GM12878 (cell line): ENCODE measurements at regions not wholly inside any gene's neighbourhood (a gene's known extent, or its start where the extent isn't known, plus 50 kb on each side); places are given as distances from the start of the nearest gene placed in this dataset.

ENCODE experiments used
- ATAC-seq: fragments of 200-7000 bp; cut with Tn5 transposase; 3 replicates; pipeline ENCODE4 v1.9.1; 2020; ENCODE audit warnings: mild to moderate bottlenecking, moderate library complexity
- BruUV-seq: library from RNA; stranded (reverse); fragments of 400-500 nt; replicated peaks from 2 replicates; lab custom pipeline; 2021; lab: Mats Ljungman, UMichigan
- CTCF ChIA-PET: fragments of 300-600 bp; sonication (Branson Sonifier 250); formaldehyde crosslinking; extraction: SDS; loops from one replicate; lab custom pipeline; 2021; ENCODE audit warnings: inconsistent platforms; lab: Yijun Ruan, JAX
- POLR2A ChIA-PET: fragments of 350-600 bp; formaldehyde crosslinking; extraction: SDS; loops from one replicate; lab custom pipeline; 2021; ENCODE audit warnings: inconsistent platforms; lab: Charles Lee
- RAD21 ChIA-PET: fragments of 300-600 bp; sonication (Branson Sonifier 250); formaldehyde crosslinking; loops from one replicate; lab custom pipeline; 2023; ENCODE audit warnings: antibody characterized with exemption; ENCODE audit not compliant: unreplicated experiment; lab: Charles Lee
- SMC1A ChIA-PET: fragments of 300-600 bp; sonication (Branson Sonifier 250); formaldehyde crosslinking; loops from one replicate; lab custom pipeline; 2023; ENCODE audit not compliant: unreplicated experiment, uncharacterized antibody; lab: Charles Lee
- DNase-seq: peaks from one replicate; pipeline ENCODE4 v3.0.0-alpha.2; 2011; ENCODE audit warnings: low read depth, low spot score
- FAIRE-seq: peaks from 3 replicates; lab custom pipeline; 2011; peaks lifted over from hg19 to GRCh38; lab: Jason Lieb, UNC
- H2AFZ ChIP-seq: 2 replicates; pipeline ENCODE4 v1.6.0; 2011; ENCODE audit warnings: low read depth, low read length, control low read depth; ENCODE audit not compliant: control insufficient read depth
- H3K27ac ChIP-seq: 2 replicates; pipeline ENCODE4 v1.5.1; 2011; ENCODE audit warnings: control low read depth; ENCODE audit not compliant: control insufficient read depth, insufficient read depth
- H3K27me3 ChIP-seq, 2 experiments: replicated peaks in 1 of 2; 2 replicates each; pipeline versions ENCODE4 v1.6.0 to v1.6.1; 2011; ENCODE audit warnings: low read length in 1 of 2; ENCODE audit not compliant: control insufficient read depth in 2 of 2, insufficient read depth in 2 of 2
- H3K36me3 ChIP-seq, 2 experiments: 2 replicates each; pipeline ENCODE4 v1.5.1; 2011; ENCODE audit warnings: low read length in 1 of 2; ENCODE audit not compliant: control insufficient read depth in 2 of 2, insufficient read depth in 2 of 2
- H3K4me1 ChIP-seq: 2 replicates; pipeline ENCODE4 v1.6.1; 2011; ENCODE audit warnings: mild to moderate bottlenecking, low read length, moderate library complexity, mixed read lengths; ENCODE audit not compliant: control insufficient read depth, insufficient read depth
- H3K4me2 ChIP-seq: 2 replicates; pipeline ENCODE4 v1.6.0; 2011; ENCODE audit warnings: control low read depth; ENCODE audit not compliant: control insufficient read depth, insufficient read depth
- H3K4me3 ChIP-seq: fragments of 200-600 bp; sonication (generic); 2 replicates; pipeline ENCODE4 v1.5.1; 2016
- H3K79me2 ChIP-seq: 2 replicates; pipeline ENCODE4 v1.6.0; 2011; ENCODE audit warnings: low read length; ENCODE audit not compliant: control insufficient read depth, insufficient read depth
- H3K9ac ChIP-seq: 2 replicates; pipeline ENCODE4 v1.8.0; 2011; ENCODE audit warnings: low read length, control low read depth, mixed read lengths; ENCODE audit not compliant: control insufficient read depth, insufficient read depth
- H3K9me3 ChIP-seq: replicated peaks from 3 replicates; pipeline ENCODE4 v1.5.1; 2011; ENCODE audit warnings: mild to moderate bottlenecking, low read length; ENCODE audit not compliant: control insufficient read depth, insufficient read depth
- H4K20me1 ChIP-seq: 2 replicates; pipeline ENCODE4 v1.6.0; 2011; ENCODE audit not compliant: control insufficient read depth, insufficient read depth
- ASH2L ChIP-seq: fragments of 300-600, 200-600 bp; sonication (generic); IDR thresholded peaks from 2 replicates; pipeline ENCODE4 v1.6.1; 2017; ENCODE audit warnings: low read depth, mild to moderate bottlenecking, borderline replicate concordance
- CBFB ChIP-seq: IDR thresholded peaks from 2 replicates; pipeline ENCODE4 v1.6.1; 2016; ENCODE audit warnings: antibody characterized with exemption, low read depth
- FOS ChIP-seq: IDR thresholded peaks from 3 replicates; pipeline ENCODE4 v1.6.1; 2011; ENCODE audit warnings: borderline replicate concordance; ENCODE audit not compliant: insufficient read length; ENCODE audit errors: extremely low read depth
- HDAC6 ChIP-seq: fragments of 200-600 bp; sonication (generic); IDR thresholded peaks from one replicate; pipeline ENCODE4 v1.8.0; 2017; ENCODE audit warnings: antibody characterized with exemption; ENCODE audit not compliant: unreplicated experiment
- NFYB ChIP-seq: IDR thresholded peaks from 2 replicates; pipeline ENCODE4 v1.6.1; 2011; ENCODE audit warnings: low read depth, mild to moderate bottlenecking, low read length, improper control_type of control experiment, moderate library complexity; ENCODE audit not compliant: insufficient read depth
- PAX5 ChIP-seq: IDR thresholded peaks from 2 replicates; pipeline ENCODE4 v1.6.1; 2011; ENCODE audit warnings: low read depth, low read length, borderline replicate concordance
- PML ChIP-seq: IDR thresholded peaks from 2 replicates; pipeline ENCODE4 v1.6.1; 2012; ENCODE audit warnings: low read length, inconsistent platforms
- RAD21 ChIP-seq: IDR thresholded peaks from 2 replicates; pipeline ENCODE4 v1.6.1; 2011; ENCODE audit warnings: mild to moderate bottlenecking, low read depth, low read length, moderate library complexity; ENCODE audit not compliant: insufficient read depth
- RB1 ChIP-seq: fragments of 450-650 bp; formaldehyde crosslinking; IDR thresholded peaks from 2 replicates; pipeline ENCODE4 v1.6.1; 2017; ENCODE audit warnings: mild to moderate bottlenecking, borderline replicate concordance
- YBX1 ChIP-seq: fragments of 450-650 bp; IDR thresholded peaks from 2 replicates; pipeline ENCODE4 v1.6.1; 2016; ENCODE audit warnings: antibody characterized with exemption
- ZBTB33 ChIP-seq: fragments of 450-650 bp; IDR thresholded peaks from 2 replicates; pipeline ENCODE4 v1.6.1; 2017; ENCODE audit warnings: mild to moderate bottlenecking
- ZNF24 ChIP-seq: fragments of 450-650 bp; IDR thresholded peaks from 2 replicates; pipeline ENCODE4 v1.6.1; 2017; ENCODE audit warnings: antibody characterized with exemption, mild to moderate bottlenecking
- WGBS: methylation state at CpG from one replicate; pipeline ENCODE4 v1.1.6; 2016; ENCODE audit warnings: low lambda C conversion rate; ENCODE audit not compliant: insufficient replicate concordance, insufficient coverage; ENCODE audit errors: missing lambda C conversion rate; 5-methylcytosine and 5-hydroxymethylcytosine counted together
- in situ Hi-C: fragments of 300-500 bp; cut with MboI; formaldehyde crosslinking; loops from 9 replicates; pipeline ENCODE4 v1.14.3; 2018; ENCODE audit warnings: mixed read lengths
- intact Hi-C: fragments of 100-400 bp; cut with micrococcal nuclease; formaldehyde crosslinking; loops from one replicate; pipeline ENCODE4 v1.14.2; 2022; ENCODE audit not compliant: unreplicated experiment

GRCh38 chr22:42214633-42215415 lies 55.6 kb downstream of the TCF20 start:
- in situ Hi-C loops: no loop called here
- ATAC-seq (no peak), DNase-seq (no peak), FAIRE-seq (no peak)
- no peak for TF ChIP-seq RAD21
- no peak for TF ChIP-seq CBFB
- no peak for TF ChIP-seq NFYB
- TF ChIP-seq ASH2L: no peak
- no peak for TF ChIP-seq YBX1
- no peak for TF ChIP-seq HDAC6
- no peak for TF ChIP-seq ZNF24
- TF ChIP-seq ZBTB33: no peak
- TF ChIP-seq RB1: no peak
- no peak for TF ChIP-seq PAX5
- TF ChIP-seq FOS: no peak
- no peak for TF ChIP-seq PML
- no peak overlapping the region for H3K9ac ChIP-seq
- no peak overlapping the region for H3K4me3 ChIP-seq
- no peaks in the 10 kb centered on the region for H3K27me3 ChIP-seq
- BruUV-seq: no TSS peak
- no peak overlapping the region for H3K27ac ChIP-seq
- peaks cover 28 to 42% of the 10 kb centered on the region in 2 experiments for H3K36me3 ChIP-seq
- 95% methylated on average over 15 of the region's 15 CpGs for WGBS
- intact Hi-C loops: no loop called here
- ChIA-PET CTCF (no interaction called here), SMC1A (interaction anchor here (0.6 kb wide), 1 partner anchor 227 kb away, joined by 3 read pairs; no protein-coding TSS in a partner anchor), RAD21 (no interaction called here), POLR2A (interaction anchor here (0.6 kb wide), 1 partner anchor 10 kb away, joined by 3 read pairs; no protein-coding TSS in a partner anchor)
- no peak overlapping the region for H2AFZ ChIP-seq
- H3K4me1 ChIP-seq: peaks cover 20% of the 10 kb centered on the region
- H3K4me2 ChIP-seq: no peak overlapping the region
- H4K20me1 ChIP-seq: no peaks in the 10 kb centered on the region
- no peaks in the 10 kb centered on the region for H3K9me3 ChIP-seq
- peaks cover 26% of the 10 kb centered on the region for H3K79me2 ChIP-seq
